ENCODE measurements at regions not wholly inside any gene's neighbourhood (a gene's known extent, or its start where the extent isn't known, plus 50 kb on each side); places are given as distances from the start of the nearest gene placed in this dataset.

GRCh38 chr3:69494185-69494584, 108.3 kb upstream of the FRMD4B start:
- TF ChIP-seq EZH2 (IDR thresholded peaks at IDR 0.05) (no peak), POLR2AphosphoS5 (IDR thresholded peaks at IDR 0.05; ENCODE audit: borderline replicate concordance, low read depth, low read length) (no peak)

Data from SK-N-MC (cell line).